Hepatocyte (in vitro differentiated cells): ENCODE measurements at regions not wholly inside any gene's neighbourhood (a gene's known extent, or its start where the extent isn't known, plus 50 kb on each side); places are given as distances from the start of the nearest gene placed in this dataset.

Source experiments
- CTCF ChIP-seq: fragments of 200-600 bp; sonication (generic); IDR thresholded peaks from 2 replicates; pipeline ENCODE4 v1.5.1; 2016; ENCODE audit warnings: antibody characterized with exemption, mild to moderate bottlenecking; ENCODE audit not compliant: poor library complexity
- EZH2 ChIP-seq: fragments of 200-600 bp; sonication (generic); IDR thresholded peaks from 2 replicates; pipeline ENCODE4 v1.6.1; 2016; ENCODE audit warnings: antibody characterized with exemption, mild to moderate bottlenecking, borderline replicate concordance
- EZH2phosphoT487 ChIP-seq: fragments of 200-600 bp; sonication (generic); IDR thresholded peaks from one replicate; pipeline ENCODE4 v1.6.1; 2018; ENCODE audit warnings: antibody characterized with exemption, mild to moderate bottlenecking, low read depth, moderate library complexity; ENCODE audit not compliant: unreplicated experiment, severe bottlenecking

DNA sequence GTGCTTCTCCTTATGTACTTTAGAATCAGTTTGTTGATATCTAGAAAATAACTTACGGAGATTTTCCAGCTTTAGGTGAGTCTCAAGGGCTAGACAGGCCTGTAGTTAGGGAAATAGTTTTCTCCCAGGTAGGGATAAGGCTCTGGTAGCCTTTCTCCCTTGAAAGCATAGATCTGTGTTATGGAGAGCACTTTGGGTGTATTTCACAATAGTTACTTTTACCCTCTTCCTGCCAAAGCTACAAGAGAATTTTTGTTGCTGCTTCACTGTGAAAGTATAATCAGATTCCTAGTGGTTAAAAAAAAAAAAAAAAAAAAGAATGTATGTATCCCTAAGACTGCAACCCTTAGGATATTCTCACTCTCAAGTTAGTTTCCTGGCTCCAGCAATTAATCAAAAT, 267.5 kb downstream of the PIK3C3 start:
- TF ChIP-seq EZH2 = no peak
- TF ChIP-seq CTCF = no peak
- no peak for TF ChIP-seq EZH2phosphoT487
